Activated naive CD8-positive, alpha-beta T cell treated with anti-CD3 and anti-CD28 coated beads, Interleukin-2, amount 50 U/mL, for 24 hours (primary cell): ENCODE measurements at regions not wholly inside any gene's neighbourhood (a gene's known extent, or its start where the extent isn't known, plus 50 kb on each side); places are given as distances from the start of the nearest gene placed in this dataset.

ENCODE experiments used
- ATAC-seq: fragments of 150-1000 bp; cut with Tn5 transposase; one replicate; pipeline ENCODE4 v1.10.0; 2021
- DNase-seq: peaks from one replicate; pipeline ENCODE4 v3.0.0; 2021
- H3K27ac Mint-ChIP-seq: one replicate; pipeline ENCODE4 v1.8.0; 2021; ENCODE audit warnings: mild to moderate bottlenecking, mixed read lengths
- H3K27me3 Mint-ChIP-seq: one replicate; pipeline ENCODE4 v1.8.0; 2021; ENCODE audit warnings: mixed read lengths
- H3K36me3 Mint-ChIP-seq: one replicate; pipeline ENCODE4 v1.8.0; 2021; ENCODE audit warnings: low read depth, mixed read lengths
- H3K4me1 Mint-ChIP-seq: one replicate; pipeline ENCODE4 v1.8.0; 2021; ENCODE audit warnings: mixed read lengths
- H3K4me3 Mint-ChIP-seq: one replicate; pipeline ENCODE4 v1.8.0; 2021; ENCODE audit warnings: mild to moderate bottlenecking, moderate library complexity, mixed read lengths
- H3K9me3 Mint-ChIP-seq: one replicate; pipeline ENCODE4 v1.8.0; 2021; ENCODE audit warnings: mixed read lengths

- H3K27ac Mint-ChIP-seq = no peak overlapping the region
- peaks cover 2% of the 10 kb centered on the region for H3K36me3 Mint-ChIP-seq
- DNase-seq (no peak), ATAC-seq (no peak)
- H3K27me3 Mint-ChIP-seq = peaks cover 1% of the 10 kb centered on the region
- peaks cover 20% of the 10 kb centered on the region for H3K4me1 Mint-ChIP-seq
- H3K4me3 Mint-ChIP-seq = no peak overlapping the region
- H3K9me3 Mint-ChIP-seq = no peaks in the 10 kb centered on the region
Observed at GRCh38 chr2:12261986-12262680, 454.6 kb upstream of the TRIB2 start.

DNA sequence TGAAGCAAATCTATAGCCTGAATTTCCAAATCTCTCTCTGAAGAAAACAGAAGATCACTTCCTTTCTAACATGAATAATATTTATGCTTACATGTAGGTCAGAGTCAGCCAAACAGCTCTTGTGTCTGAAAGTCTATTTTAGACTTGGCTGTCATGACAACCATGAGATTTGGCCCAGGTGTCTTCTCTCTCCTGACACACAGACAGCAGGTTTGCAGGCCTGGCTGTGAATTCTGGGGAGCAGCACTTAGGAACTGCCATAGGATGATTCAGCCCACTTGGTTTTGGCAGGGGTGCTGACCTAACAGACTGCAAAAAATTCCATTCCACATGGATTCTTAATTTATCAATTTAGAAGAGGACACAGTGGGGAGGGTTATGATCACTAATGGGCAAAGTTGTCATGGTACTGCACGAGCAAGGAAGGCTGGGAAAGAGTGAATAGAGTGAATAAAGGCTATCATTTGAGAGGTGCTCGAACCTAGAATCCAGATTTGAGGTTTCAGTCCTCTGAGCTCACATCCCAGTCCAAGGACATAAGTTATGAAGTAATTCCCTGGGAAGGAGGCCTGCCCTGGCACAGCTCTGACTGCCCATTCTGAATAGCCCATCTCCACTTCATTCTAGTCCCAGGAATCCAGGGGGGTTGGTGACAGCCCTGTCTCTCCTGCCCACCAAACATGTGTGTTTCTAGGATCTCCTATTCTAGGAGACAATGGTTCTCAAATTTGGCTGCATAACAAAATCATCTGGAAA is 453.9 kb upstream of the TRIB2 start:
- ATAC-seq (no peak), DNase-seq (no peak)
- no peak overlapping the region for H3K27ac Mint-ChIP-seq
- H3K36me3 Mint-ChIP-seq = peaks cover 2% of the 10 kb centered on the region
- peaks cover 1% of the 10 kb centered on the region for H3K27me3 Mint-ChIP-seq
- no peaks in the 10 kb centered on the region for H3K9me3 Mint-ChIP-seq
- no peak overlapping the region for H3K4me3 Mint-ChIP-seq
- peaks cover 20% of the 10 kb centered on the region for H3K4me1 Mint-ChIP-seq

GRCh38 chr2:12263730-12264129 is 453.0 kb upstream of the TRIB2 start:
- H3K27me3 Mint-ChIP-seq = peaks cover 1% of the 10 kb centered on the region
- no peak overlapping the region for H3K27ac Mint-ChIP-seq
- peaks cover 2% of the 10 kb centered on the region for H3K36me3 Mint-ChIP-seq
- DNase-seq (no peak), ATAC-seq (no peak)
- no peak overlapping the region for H3K4me3 Mint-ChIP-seq
- no peaks in the 10 kb centered on the region for H3K9me3 Mint-ChIP-seq
- H3K4me1 Mint-ChIP-seq = peaks cover 20% of the 10 kb centered on the region

DNA sequence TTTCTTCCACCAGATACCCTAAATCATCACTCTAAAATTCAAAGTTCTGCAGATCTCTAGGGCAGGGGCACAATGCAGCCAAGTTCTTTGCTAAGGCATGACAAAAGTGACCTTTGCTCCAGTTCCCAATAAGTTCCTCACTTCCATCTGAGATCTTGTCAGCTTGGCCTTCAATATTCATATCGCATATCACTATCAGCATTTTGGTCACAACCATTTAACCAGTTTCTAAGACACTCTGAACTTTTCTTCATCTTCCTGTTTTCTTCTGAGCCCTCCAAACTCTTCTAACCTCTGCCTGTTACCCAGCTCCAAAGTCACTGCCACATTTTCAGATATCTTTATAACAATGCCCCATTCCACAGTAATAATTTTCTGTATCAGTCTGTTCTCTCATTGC is 452.6 kb upstream of the TRIB2 start:
- Mint-ChIP-seq H3K9me3 (no peaks in the 10 kb centered on the region), H3K4me1 (peaks cover 20% of the 10 kb centered on the region), H3K27ac (no peak overlapping the region), H3K27me3 (peaks cover 1% of the 10 kb centered on the region), H3K36me3 (peaks cover 2% of the 10 kb centered on the region), H3K4me3 (no peak overlapping the region)
- no peak for DNase-seq
- no peak for ATAC-seq

DNA sequence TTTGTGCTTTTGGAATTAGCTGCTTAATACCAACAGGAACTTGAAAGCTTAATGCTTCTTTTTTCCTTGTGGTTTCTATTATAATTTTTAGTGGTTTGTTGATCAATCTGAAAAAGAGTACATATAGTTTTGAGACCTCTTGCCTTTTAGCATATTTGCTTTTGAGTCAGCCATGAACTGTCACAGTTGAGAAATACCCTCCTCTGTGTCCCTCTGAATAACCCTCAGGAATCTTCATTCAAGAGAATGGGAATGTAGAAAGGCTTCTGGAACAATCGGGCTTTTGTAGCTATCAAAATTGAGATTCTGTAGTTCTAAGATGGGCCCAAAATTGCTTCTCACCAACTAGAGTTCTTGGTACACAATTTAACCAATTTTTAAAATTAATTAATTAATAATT is 451.1 kb upstream of the TRIB2 start:
- no peak for ATAC-seq
- H3K27ac Mint-ChIP-seq = no peak overlapping the region
- peaks cover 1% of the 10 kb centered on the region for H3K27me3 Mint-ChIP-seq
- peaks cover 2% of the 10 kb centered on the region for H3K36me3 Mint-ChIP-seq
- H3K4me1 Mint-ChIP-seq = peaks cover 20% of the 10 kb centered on the region
- H3K4me3 Mint-ChIP-seq = no peak overlapping the region
- no peaks in the 10 kb centered on the region for H3K9me3 Mint-ChIP-seq
- DNase-seq = no peak

DNA sequence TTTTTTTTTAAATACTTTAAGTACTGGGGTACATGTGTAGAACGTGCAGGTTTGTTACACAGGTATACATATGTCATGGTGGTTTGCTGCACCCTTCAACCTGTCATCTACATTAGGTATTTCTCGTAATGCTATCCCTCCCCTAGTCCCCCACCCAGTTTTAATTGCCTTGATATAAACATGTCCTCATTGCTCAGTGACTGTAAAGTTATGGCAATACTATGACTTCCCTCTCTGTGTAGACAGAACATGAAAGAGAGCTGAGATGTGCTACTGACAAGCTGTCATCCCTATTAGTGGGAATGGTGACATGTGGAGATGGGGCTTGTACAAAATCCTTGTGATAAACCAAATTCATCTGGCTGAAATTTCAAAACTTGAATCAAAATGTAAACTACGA is 449.7 kb upstream of the TRIB2 start:
- no peak overlapping the region for H3K27ac Mint-ChIP-seq
- H3K36me3 Mint-ChIP-seq = no peaks in the 10 kb centered on the region
- H3K4me3 Mint-ChIP-seq = no peak overlapping the region
- H3K4me1 Mint-ChIP-seq = peaks cover 30% of the 10 kb centered on the region
- ATAC-seq = no peak
- DNase-seq = no peak
- H3K9me3 Mint-ChIP-seq = no peaks in the 10 kb centered on the region
- no peaks in the 10 kb centered on the region for H3K27me3 Mint-ChIP-seq

- Mint-ChIP-seq H3K27ac (no peak overlapping the region), H3K4me3 (no peak overlapping the region), H3K27me3 (no peaks in the 10 kb centered on the region), H3K9me3 (no peaks in the 10 kb centered on the region), H3K4me1 (peaks cover 22% of the 10 kb centered on the region), H3K36me3 (no peaks in the 10 kb centered on the region)
- ATAC-seq (no peak), DNase-seq (no peak)
Observed at GRCh38 chr2:12269041-12269972, 447.4 kb upstream of the TRIB2 start.

GRCh38 chr2:12270876-12271588 is 445.7 kb upstream of the TRIB2 start:
- Mint-ChIP-seq H3K27me3 (no peaks in the 10 kb centered on the region), H3K27ac (no peak overlapping the region), H3K4me3 (no peak overlapping the region), H3K36me3 (no peaks in the 10 kb centered on the region), H3K4me1 (peaks cover 13% of the 10 kb centered on the region), H3K9me3 (no peaks in the 10 kb centered on the region)
- ATAC-seq = peak; percentile 68
- no peak for DNase-seq

- ATAC-seq (no peak), DNase-seq (no peak)
- Mint-ChIP-seq H3K27ac (no peak overlapping the region), H3K27me3 (no peaks in the 10 kb centered on the region), H3K4me3 (no peak overlapping the region), H3K9me3 (no peaks in the 10 kb centered on the region), H3K4me1 (peaks cover 13% of the 10 kb centered on the region), H3K36me3 (no peaks in the 10 kb centered on the region)
Observed at GRCh38 chr2:12271589-12271984, 445.1 kb upstream of the TRIB2 start.

DNA sequence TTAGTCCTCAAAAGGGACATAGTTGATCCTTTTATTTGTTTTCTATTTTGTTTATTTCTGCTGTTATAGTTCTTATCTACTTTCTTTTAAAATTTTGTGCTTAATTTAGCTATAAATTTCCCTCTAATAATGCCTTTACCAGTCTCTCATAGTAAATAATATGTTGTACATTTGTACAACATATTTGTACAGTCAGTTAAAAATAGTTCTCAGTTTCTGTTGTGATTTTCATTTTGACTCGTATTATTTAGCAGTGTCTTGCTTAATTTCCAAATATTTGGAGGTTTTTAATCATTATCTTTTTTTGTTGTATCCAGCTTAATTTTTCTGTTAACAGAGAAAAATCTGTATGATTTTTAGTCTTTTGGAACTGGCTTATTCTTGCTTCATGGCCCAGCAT is 443.6 kb upstream of the TRIB2 start:
- no peak overlapping the region for H3K27ac Mint-ChIP-seq
- ATAC-seq (no peak), DNase-seq (no peak)
- H3K36me3 Mint-ChIP-seq = no peaks in the 10 kb centered on the region
- no peaks in the 10 kb centered on the region for H3K9me3 Mint-ChIP-seq
- no peak overlapping the region for H3K4me3 Mint-ChIP-seq
- peaks cover 2% of the 10 kb centered on the region for H3K27me3 Mint-ChIP-seq
- peaks cover 23% of the 10 kb centered on the region for H3K4me1 Mint-ChIP-seq

DNA sequence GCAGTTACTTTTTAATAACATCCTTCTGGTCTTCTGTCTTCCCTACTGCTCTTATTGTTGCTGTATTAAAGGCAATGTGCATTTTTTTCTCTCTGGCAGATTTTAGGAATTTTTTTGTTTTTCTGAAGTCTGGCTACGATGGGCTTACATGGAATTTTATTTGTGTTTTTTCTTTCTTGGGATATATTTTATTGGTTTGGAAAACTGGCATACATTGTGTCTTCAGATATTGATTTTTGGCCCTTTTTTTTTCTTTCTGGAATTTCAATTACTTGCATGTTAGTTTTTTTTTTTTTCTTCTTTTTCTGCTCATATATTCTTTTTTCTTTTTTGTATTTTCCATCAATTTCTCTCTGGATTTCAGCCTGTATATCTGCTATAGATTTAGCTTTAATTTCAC is 442.1 kb upstream of the TRIB2 start:
- Mint-ChIP-seq H3K36me3 (no peaks in the 10 kb centered on the region), H3K27me3 (peaks cover 2% of the 10 kb centered on the region), H3K4me1 (peaks cover 23% of the 10 kb centered on the region), H3K9me3 (no peaks in the 10 kb centered on the region), H3K4me3 (no peak overlapping the region), H3K27ac (no peak overlapping the region)
- DNase-seq = no peak
- no peak for ATAC-seq

DNA sequence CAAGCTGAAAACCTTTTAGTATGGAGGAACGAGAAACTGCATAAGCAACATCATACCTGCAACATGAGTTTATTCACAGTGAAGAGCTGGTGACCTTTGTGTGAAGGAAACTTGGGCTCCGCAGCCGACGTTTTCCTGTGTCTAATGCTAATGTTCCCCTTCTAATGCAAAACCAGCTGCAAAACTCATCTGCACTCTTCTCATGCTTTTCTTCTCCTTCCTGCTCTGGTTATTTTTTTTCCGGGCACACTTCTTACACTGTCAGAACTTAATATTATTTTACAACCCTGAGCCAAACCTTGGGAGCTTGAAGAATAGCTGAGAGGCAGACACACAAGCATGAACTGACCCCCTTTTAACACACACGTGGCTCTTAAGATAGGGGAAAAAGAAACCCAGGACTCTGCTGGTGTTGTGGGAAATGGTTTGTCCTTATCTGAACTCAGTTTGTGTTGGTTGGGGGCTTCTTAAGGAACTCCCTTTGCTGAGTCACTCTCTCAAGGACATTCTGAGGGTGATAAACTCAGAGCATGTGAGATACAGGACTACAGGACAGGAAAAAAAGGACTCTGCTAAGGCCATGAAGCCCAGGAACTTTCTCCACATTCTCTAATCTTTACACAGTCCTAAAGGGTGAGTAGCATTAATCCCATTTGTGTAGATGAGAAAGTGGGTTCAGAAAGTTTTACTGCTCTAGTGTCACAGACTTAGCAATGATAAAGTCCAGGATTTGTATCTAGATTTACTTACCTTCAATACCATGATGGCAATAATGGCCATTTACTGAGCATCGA is 439.3 kb upstream of the TRIB2 start:
- H3K4me1 Mint-ChIP-seq = peaks cover 11% of the 10 kb centered on the region
- peaks cover 2% of the 10 kb centered on the region for H3K27me3 Mint-ChIP-seq
- H3K4me3 Mint-ChIP-seq = no peak overlapping the region

GRCh38 chr2:12278217-12278750 is 438.5 kb upstream of the TRIB2 start:
- ATAC-seq = no peak
- Mint-ChIP-seq H3K27me3 (peaks cover 2% of the 10 kb centered on the region), H3K27ac (no peak overlapping the region), H3K9me3 (no peaks in the 10 kb centered on the region), H3K4me1 (peaks cover 9% of the 10 kb centered on the region), H3K4me3 (no peak overlapping the region), H3K36me3 (no peaks in the 10 kb centered on the region)
- DNase-seq = no peak

More for the DNA sequence above, 439.3 kb upstream of the TRIB2 start:
- Mint-ChIP-seq H3K27ac (no peak overlapping the region), H3K36me3 (no peaks in the 10 kb centered on the region), H3K9me3 (no peaks in the 10 kb centered on the region)
- DNase-seq (no peak), ATAC-seq (no peak)
